Fibroblast of upper back skin (primary cell): ENCODE measurements at regions not wholly inside any gene's neighbourhood (a gene's known extent, or its start where the extent isn't known, plus 50 kb on each side); places are given as distances from the start of the nearest gene placed in this dataset.
"Not testable (repeated sequence)": the region's sequence is repeated elsewhere in the genome, so short reads cannot be mapped to it uniquely, and the experiment has no call there.

ENCODE experiments used
- DNase-seq: peaks from one replicate; pipeline ENCODE4 v3.0.0-alpha.2; 2013

- DNase-seq = no peak
These were observed 131.3 kb upstream of the CCDC180 start for GRCh38 chr9:97176206-97176605.

- peak; percentile 1 for DNase-seq
These were observed 129.2 kb upstream of the CTSV start for GRCh38 chr9:97168174-97168573.

GRCh38 chr9:97166496-97167138 lies 127.7 kb upstream of the CTSV start:
- DNase-seq = not testable (repeated sequence)

GRCh38 chr9:97160255-97160654 lies 121.3 kb upstream of the CTSV start:
- DNase-seq = no peak

DNA sequence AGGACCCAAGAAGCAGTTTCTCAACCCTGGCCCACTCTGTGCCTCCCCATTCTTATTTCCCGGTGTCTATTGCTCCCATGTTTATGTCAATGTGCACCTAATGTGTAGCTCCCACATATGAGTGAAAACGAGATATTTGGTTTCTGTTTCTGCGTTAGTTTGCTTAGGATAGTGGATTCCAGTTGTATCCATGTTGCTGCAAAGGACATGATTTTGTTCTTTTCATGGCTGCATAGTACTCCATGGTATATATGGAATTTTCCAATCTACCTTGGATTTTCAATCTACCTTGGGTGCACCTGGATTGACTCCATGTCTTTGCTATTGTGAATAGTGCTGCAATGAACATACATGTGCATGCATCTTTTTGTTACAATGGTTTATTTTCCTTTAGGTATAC lies 119.8 kb upstream of the CTSV start:
- not testable (repeated sequence) for DNase-seq

DNA sequence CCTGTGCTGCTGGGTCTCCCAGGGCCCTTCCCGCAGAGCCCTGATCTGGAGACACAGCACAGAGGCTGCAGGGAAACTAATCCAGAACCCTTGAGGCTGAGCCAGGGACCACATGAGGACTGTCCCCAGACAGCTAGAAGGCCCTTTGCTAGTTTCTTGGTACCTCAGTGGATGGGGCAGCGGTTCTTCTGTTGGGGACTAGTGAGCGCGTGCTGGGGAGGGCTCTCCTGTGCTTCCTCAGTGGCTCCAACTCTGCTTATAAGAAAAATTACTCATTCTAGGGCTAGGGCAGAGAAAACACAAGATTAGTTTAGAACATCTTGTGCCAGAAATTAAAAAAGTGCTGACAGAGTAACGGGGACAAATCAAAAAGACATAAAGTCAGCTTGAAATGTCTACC lies 116.5 kb upstream of the CTSV start:
- DNase-seq = not testable (repeated sequence)

DNA sequence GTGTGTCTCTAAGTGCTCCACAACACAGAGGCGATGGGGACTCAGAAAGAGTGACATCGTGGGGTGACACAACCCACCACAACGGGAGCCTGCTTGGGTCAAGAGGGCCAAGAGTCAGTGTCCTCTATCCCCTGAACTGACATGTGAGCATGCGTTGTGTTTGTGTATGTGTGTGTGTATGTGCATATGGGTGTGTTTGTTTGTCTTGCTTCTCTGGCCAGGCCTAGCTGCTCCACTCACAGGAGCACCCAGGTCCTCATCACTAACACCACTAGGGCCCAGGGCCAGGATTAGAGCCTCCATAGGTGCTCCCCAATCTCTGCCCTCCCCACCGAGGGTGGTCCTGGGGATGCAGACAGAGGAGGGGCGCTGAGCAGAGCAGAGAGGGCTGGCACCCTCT lies 115.0 kb upstream of the CTSV start:
- DNase-seq = no peak

- not testable (repeated sequence) for DNase-seq
These were observed 114.2 kb upstream of the CTSV start for GRCh38 chr9:97153160-97153559.

DNA sequence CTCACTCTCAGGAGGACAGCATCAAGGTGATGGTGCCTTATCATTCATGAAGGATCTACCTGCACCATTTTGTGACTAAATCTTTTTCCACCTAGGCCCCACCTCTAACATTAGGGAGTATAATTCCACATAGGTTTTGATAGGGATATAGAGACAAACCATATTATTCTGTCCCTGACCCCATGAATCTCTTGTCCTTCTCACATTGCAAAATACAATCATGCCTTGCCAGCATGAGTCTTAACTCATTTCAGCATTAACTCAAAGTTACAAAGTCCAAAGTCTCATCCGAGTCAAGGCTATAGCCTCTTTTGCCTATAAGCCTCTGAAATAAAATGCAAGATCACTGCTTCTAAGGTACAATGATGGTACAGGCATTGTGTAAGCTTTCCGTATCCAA lies 111.5 kb upstream of the CTSV start:
- DNase-seq = not testable (repeated sequence)

- not testable (repeated sequence) for DNase-seq
These were observed 109.5 kb upstream of the CTSV start for GRCh38 chr9:97148428-97148827.

DNA sequence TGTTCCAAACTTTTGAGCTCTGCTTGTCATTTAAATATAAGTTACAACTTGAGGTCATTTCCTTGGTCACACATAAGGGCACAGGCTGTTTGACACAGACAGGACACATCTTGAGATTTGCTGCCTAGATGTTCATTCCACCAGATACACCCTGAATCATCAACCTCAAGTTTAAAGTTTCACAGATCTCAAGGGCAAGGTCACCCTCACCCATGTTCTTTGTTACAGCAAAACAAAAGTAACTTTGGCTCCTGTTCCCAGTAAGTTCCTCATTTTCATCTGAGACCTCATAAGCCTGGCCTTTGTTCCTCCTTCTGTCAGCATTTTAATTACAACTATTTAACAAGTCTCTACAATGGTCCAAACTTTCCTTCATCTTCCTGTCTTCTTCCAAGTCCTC lies 106.7 kb upstream of the CTSV start:
- not testable (repeated sequence) for DNase-seq

GRCh38 chr9:97140566-97140965 lies 101.6 kb upstream of the CTSV start:
- no peak for DNase-seq

DNA sequence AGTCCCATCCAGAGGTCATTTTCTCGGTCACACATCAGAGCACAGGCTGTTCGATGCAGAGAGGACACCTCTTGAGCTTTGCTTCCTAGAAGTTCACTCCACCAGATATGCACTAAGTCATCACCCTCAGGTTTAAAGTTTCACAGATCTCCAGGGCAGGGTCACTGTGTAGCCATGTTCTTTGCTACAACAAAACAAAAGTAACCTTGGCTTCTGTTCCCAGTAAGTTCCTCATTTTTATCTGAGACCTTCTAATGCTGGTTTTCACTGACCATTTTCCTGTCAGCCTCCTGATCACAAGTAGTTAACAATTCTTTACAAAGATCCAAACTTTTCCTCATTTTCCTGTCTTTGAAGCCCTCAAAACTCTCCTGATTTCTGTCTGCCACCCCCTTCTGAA lies 97.5 kb upstream of the CTSV start:
- no peak for DNase-seq

- not testable (repeated sequence) for DNase-seq
These were observed 95.0 kb upstream of the CTSV start for GRCh38 chr9:97133966-97134365.

GRCh38 chr9:97132865-97133264 lies 93.9 kb upstream of the CTSV start:
- no peak for DNase-seq

- DNase-seq = not testable (repeated sequence)
These were observed 91.9 kb upstream of the CTSV start for GRCh38 chr9:97130864-97131263.

DNA sequence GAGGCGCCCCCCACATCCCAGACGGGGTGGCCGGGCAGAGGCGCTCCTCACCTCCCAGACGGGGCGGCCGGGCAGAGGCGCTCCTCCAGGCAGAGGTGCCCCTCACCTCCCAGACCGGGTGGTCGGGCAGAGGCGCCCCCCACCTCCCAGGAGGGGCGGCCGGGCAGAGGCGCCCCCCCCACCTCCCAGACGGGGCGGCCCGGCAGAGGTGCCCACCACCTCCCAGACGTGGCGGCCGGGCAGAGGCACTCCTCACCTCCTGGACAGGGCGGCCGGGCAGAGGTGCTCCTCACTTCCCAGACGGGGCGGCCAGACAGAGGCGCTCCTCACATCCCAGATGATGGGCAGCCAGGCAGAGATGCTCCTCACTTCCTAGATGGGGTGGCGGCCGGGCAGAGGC lies 91.4 kb upstream of the CTSV start:
- not testable (repeated sequence) for DNase-seq

DNA sequence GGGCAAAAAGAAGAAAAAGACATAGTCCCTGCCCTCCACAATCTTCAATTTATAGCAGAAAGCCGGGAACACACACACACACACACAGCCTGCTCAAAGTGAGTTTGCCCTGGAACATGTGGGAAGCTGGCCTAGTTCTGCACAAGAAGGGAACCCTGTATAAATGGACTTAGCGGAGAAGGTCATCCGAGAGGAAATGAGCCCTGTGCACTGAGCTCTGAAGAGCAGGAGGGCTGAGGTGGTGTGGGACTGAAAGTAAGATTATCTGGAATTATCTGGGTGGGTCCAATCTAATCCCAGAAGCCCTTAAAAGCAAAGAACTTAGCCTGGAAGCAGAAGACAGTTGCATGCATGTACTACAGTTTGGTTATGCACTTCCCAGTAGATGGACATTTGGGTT lies 90.0 kb upstream of the CTSV start:
- DNase-seq = no peak

DNA sequence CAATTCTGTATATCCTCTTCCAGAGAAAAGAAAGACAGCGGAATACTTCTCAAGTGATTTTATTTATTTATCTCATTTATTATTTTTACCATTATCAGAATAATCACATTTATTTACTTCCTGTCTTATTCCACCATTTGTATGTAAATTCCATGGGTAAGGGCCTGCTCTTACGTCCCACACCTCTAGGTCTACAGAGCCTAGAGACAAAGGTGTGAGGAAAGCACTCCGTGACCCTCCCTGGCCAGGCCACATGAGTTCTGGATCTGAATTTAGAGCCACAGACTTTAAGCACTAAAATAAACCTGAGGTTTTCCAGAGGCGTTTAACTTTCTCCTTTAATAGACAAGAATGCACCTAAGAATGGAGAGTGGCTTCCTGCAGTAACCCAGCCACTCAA lies 85.3 kb upstream of the CTSV start:
- no peak for DNase-seq

- DNase-seq = no peak
These were observed 71.8 kb upstream of the CTSV start for GRCh38 chr9:97110696-97111095.

GRCh38 chr9:97109194-97109811 lies 70.4 kb upstream of the CTSV start:
- peak; percentile 12 for DNase-seq

DNA sequence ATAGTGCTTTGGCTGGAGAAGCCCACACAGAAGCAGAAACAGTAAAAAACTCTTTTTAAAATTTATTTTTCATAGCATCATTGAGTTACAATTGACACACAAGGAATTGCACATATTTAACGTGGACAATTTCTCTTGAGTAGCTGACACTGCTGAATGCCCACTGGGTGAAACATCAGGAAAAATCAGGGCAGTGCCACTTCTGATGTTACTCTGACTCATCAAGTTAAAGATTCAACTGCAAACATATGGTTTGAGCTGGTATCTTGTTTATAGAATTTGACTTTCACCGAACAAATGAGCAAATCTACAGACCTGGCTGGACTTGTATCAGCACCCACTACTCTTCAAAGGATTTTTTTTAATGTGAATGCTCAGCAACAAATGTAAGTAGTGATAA lies 66.3 kb upstream of the CTSV start:
- not testable (repeated sequence) for DNase-seq

DNA sequence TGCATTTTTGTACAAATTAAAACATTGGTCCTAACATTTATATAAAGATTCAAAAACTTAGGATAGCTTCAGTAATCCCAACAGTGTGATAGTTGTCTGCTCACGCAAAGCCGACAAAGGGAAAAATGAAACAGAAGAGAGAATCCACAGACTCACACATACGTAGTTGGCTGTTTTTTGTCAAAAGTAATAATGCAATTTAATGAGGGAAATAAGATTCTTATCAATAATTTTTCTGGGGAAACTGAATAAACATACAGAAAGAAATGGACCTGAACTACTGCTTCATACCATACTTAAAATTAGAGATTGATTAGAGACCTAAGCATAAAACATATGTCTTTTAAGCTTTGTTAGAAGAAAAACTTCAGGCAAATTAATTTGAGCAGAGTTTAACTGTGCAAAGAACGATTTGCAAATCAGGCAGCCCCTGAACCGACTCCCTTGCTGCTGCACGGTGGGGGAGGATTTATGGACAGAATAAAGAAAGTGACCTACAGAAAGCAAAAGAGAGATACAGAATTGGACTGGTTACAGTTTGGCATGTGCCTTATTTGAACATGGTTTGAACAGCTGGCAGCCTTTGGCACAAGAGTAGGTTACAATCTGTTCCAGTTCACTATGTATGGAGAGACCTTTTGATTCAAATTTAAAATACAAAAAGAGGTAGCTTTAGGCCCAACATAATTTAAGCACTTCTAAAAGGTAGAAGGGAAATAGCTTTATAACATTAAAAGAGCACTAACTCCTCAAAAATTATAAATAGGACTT lies 64.9 kb upstream of the CTSV start:
- not testable (repeated sequence) for DNase-seq

- DNase-seq = not testable (repeated sequence)
These were observed 60.6 kb upstream of the CTSV start for GRCh38 chr9:97099540-97099939.
